Astrocyte (in vitro differentiated cells and primary cell): ENCODE measurements at regions not wholly inside any gene's neighbourhood (a gene's known extent, or its start where the extent isn't known, plus 50 kb on each side); places are given as distances from the start of the nearest gene placed in this dataset.

Source experiments
- DNase-seq: peaks from one replicate; pipeline ENCODE4 v3.0.0-alpha.2; 2010; ENCODE audit warnings: low read depth
- FAIRE-seq: peaks from 2 replicates; lab custom pipeline; 2011; peaks lifted over from hg19 to GRCh38; lab: Jason Lieb, UNC
- H2AFZ ChIP-seq: 2 replicates; pipeline ENCODE4 v1.6.0; 2012; ENCODE audit warnings: low read depth, low read length, inconsistent platforms
- H3K27ac ChIP-seq: 2 replicates; pipeline ENCODE4 v1.5.1; 2011; ENCODE audit warnings: low read depth, low read length, inconsistent platforms
- H3K27me3 ChIP-seq: 2 replicates; pipeline ENCODE4 v1.6.0; 2011; ENCODE audit warnings: low read length, inconsistent platforms; ENCODE audit not compliant: insufficient read depth
- H3K36me3 ChIP-seq: 2 replicates; pipeline ENCODE4 v1.5.1; 2011; ENCODE audit warnings: low read length, inconsistent platforms; ENCODE audit not compliant: insufficient read depth
- H3K4me1 ChIP-seq: 2 replicates; pipeline ENCODE4 v1.5.1; 2011; ENCODE audit warnings: low read length, inconsistent platforms; ENCODE audit not compliant: insufficient read depth
- H3K4me2 ChIP-seq: 2 replicates; pipeline ENCODE4 v1.6.0; 2012; ENCODE audit warnings: low read length, inconsistent platforms
- H3K4me3 ChIP-seq: 2 replicates; pipeline ENCODE4 v1.5.1; 2011; ENCODE audit warnings: low read depth, mild to moderate bottlenecking, low read length, inconsistent platforms; ENCODE audit not compliant: insufficient read depth
- H3K79me2 ChIP-seq: 2 replicates; pipeline ENCODE4 v1.6.0; 2012; ENCODE audit warnings: mild to moderate bottlenecking, low read length, inconsistent platforms; ENCODE audit not compliant: insufficient read depth
- H3K9ac ChIP-seq: 2 replicates; pipeline ENCODE4 v1.6.0; 2012; ENCODE audit warnings: mild to moderate bottlenecking, low read length, inconsistent platforms
- H3K9me3 ChIP-seq: 2 replicates; pipeline ENCODE4 v1.5.1; 2012; ENCODE audit warnings: low read depth, mild to moderate bottlenecking, low read length, inconsistent platforms; ENCODE audit not compliant: insufficient read depth
- H4K20me1 ChIP-seq: 2 replicates; pipeline ENCODE4 v1.6.0; 2012; ENCODE audit warnings: low read length, inconsistent platforms; ENCODE audit not compliant: insufficient read depth
- H3K27ac Mint-ChIP-seq: one replicate; pipeline ENCODE4 v1.8.0; 2021; ENCODE audit warnings: mild to moderate bottlenecking, mixed read lengths; ENCODE audit not compliant: unreplicated experiment
- H3K27me3 Mint-ChIP-seq: one replicate; pipeline ENCODE4 v1.8.0; 2021; ENCODE audit warnings: low read depth, mixed read lengths; ENCODE audit not compliant: unreplicated experiment
- H3K36me3 Mint-ChIP-seq: one replicate; pipeline ENCODE4 v1.8.0; 2021; ENCODE audit warnings: low read depth, mixed read lengths; ENCODE audit not compliant: unreplicated experiment
- H3K4me1 Mint-ChIP-seq: one replicate; pipeline ENCODE4 v1.8.0; 2021; ENCODE audit warnings: low read depth, mixed read lengths; ENCODE audit not compliant: unreplicated experiment
- H3K4me3 Mint-ChIP-seq: one replicate; pipeline ENCODE4 v1.8.0; 2021; ENCODE audit warnings: mild to moderate bottlenecking, moderate library complexity, mixed read lengths; ENCODE audit not compliant: unreplicated experiment
- H3K9me3 Mint-ChIP-seq: one replicate; pipeline ENCODE4 v1.8.0; 2021; ENCODE audit warnings: mild to moderate bottlenecking, mixed read lengths; ENCODE audit not compliant: unreplicated experiment
- CTCF ChIP-seq: IDR thresholded peaks from 2 replicates; pipeline ENCODE4 v1.5.1; 2011; ENCODE audit warnings: low read depth, mild to moderate bottlenecking, inconsistent platforms, low read length, moderate library complexity; ENCODE audit not compliant: insufficient read depth
- EZH2 ChIP-seq: IDR thresholded peaks from 2 replicates; pipeline ENCODE4 v1.6.1; 2012; ENCODE audit warnings: mild to moderate bottlenecking, low read length, inconsistent platforms; ENCODE audit not compliant: insufficient read depth

GRCh38 chr18:77905011-77905410, 655.4 kb downstream of the GALR1 start:
- TF ChIP-seq CTCF = no peak
- no peak for TF ChIP-seq EZH2
- peaks cover 4% of the 10 kb centered on the region for H3K9me3 Mint-ChIP-seq
- Histone ChIP-seq H3K9me3 (peaks cover 5% of the 10 kb centered on the region), H3K27me3 (no peaks in the 10 kb centered on the region), H3K9ac (no peak overlapping the region), H3K79me2 (no peaks in the 10 kb centered on the region), H3K4me3 (no peak overlapping the region), H3K36me3 (no peaks in the 10 kb centered on the region), H2AFZ (no peak overlapping the region), H3K4me2 (no peak overlapping the region), H3K27ac (no peak overlapping the region), H4K20me1 (no peaks in the 10 kb centered on the region), H3K4me1 (peaks cover 3% of the 10 kb centered on the region)
- no peaks in the 10 kb centered on the region for H3K27me3 Mint-ChIP-seq
- no peaks in the 10 kb centered on the region for H3K36me3 Mint-ChIP-seq
- H3K4me3 Mint-ChIP-seq = no peak overlapping the region
- H3K27ac Mint-ChIP-seq = no peak overlapping the region
- DNase-seq (no peak), FAIRE-seq (no peak)
- H3K4me1 Mint-ChIP-seq = no peaks in the 10 kb centered on the region

- Histone ChIP-seq H3K27me3 (no peaks in the 10 kb centered on the region), H3K9me3 (peaks cover 5% of the 10 kb centered on the region), H3K36me3 (no peaks in the 10 kb centered on the region), H3K4me2 (no peak overlapping the region), H2AFZ (no peak overlapping the region), H3K27ac (no peak overlapping the region), H3K9ac (no peak overlapping the region), H3K4me3 (no peak overlapping the region), H3K79me2 (no peaks in the 10 kb centered on the region), H4K20me1 (no peaks in the 10 kb centered on the region), H3K4me1 (no peaks in the 10 kb centered on the region)
- FAIRE-seq (no peak), DNase-seq (no peak)
- TF ChIP-seq EZH2 = no peak
- TF ChIP-seq CTCF = no peak
- Mint-ChIP-seq H3K27me3 (no peaks in the 10 kb centered on the region), H3K36me3 (no peaks in the 10 kb centered on the region), H3K27ac (no peak overlapping the region), H3K4me3 (no peak overlapping the region), H3K4me1 (no peaks in the 10 kb centered on the region), H3K9me3 (peaks cover 4% of the 10 kb centered on the region)
These were observed 655.9 kb downstream of the GALR1 start for GRCh38 chr18:77905449-77906055.

GRCh38 chr18:77906103-77906892, 656.6 kb downstream of the GALR1 start:
- no peak for FAIRE-seq
- H3K4me1 Mint-ChIP-seq = no peaks in the 10 kb centered on the region
- H3K36me3 ChIP-seq = no peaks in the 10 kb centered on the region

More at GRCh38 chr18:77906103-77906892, 656.6 kb downstream of the GALR1 start:
- H3K27ac Mint-ChIP-seq = no peak overlapping the region
- H3K27me3 ChIP-seq = no peaks in the 10 kb centered on the region
- no peaks in the 10 kb centered on the region for H3K4me1 ChIP-seq
- no peak overlapping the region for H3K4me3 Mint-ChIP-seq
- TF ChIP-seq EZH2 = no peak
- TF ChIP-seq CTCF = no peak
- H3K27me3 Mint-ChIP-seq = no peaks in the 10 kb centered on the region
- no peaks in the 10 kb centered on the region for H3K79me2 ChIP-seq
- H2AFZ ChIP-seq = no peak overlapping the region
- H3K4me2 ChIP-seq = no peak overlapping the region
- H3K9me3 Mint-ChIP-seq = peaks cover 7% of the 10 kb centered on the region
- H4K20me1 ChIP-seq = no peaks in the 10 kb centered on the region
- no peak for DNase-seq
- H3K4me3 ChIP-seq = no peak overlapping the region
- H3K27ac ChIP-seq = no peak overlapping the region
- no peaks in the 10 kb centered on the region for H3K36me3 Mint-ChIP-seq
- peaks cover 5% of the 10 kb centered on the region for H3K9me3 ChIP-seq
- H3K9ac ChIP-seq = no peak overlapping the region
